ENCODE measurements at regions not wholly inside any gene's neighbourhood (a gene's known extent, or its start where the extent isn't known, plus 50 kb on each side); places are given as distances from the start of the nearest gene placed in this dataset.

GRCh38 chr9:75410405-75410804 is 322.1 kb downstream of the OSTF1 start:
- TF ChIP-seq POLR2A (IDR thresholded peaks at IDR 0.05) (no peak), POLR2AphosphoS5 (IDR thresholded peaks at IDR 0.05) (no peak)
- TF ChIP-seq, protein P1, sequence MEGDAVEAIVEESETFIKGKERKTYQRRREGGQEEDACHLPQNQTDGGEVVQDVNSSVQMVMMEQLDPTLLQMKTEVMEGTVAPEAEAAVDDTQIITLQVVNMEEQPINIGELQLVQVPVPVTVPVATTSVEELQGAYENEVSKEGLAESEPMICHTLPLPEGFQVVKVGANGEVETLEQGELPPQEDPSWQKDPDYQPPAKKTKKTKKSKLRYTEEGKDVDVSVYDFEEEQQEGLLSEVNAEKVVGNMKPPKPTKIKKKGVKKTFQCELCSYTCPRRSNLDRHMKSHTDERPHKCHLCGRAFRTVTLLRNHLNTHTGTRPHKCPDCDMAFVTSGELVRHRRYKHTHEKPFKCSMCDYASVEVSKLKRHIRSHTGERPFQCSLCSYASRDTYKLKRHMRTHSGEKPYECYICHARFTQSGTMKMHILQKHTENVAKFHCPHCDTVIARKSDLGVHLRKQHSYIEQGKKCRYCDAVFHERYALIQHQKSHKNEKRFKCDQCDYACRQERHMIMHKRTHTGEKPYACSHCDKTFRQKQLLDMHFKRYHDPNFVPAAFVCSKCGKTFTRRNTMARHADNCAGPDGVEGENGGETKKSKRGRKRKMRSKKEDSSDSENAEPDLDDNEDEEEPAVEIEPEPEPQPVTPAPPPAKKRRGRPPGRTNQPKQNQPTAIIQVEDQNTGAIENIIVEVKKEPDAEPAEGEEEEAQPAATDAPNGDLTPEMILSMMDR (IDR thresholded peaks at IDR 0.05): no peak

Measured in stomach (tissue), 4 donors.